ENCODE measurements at regions not wholly inside any gene's neighbourhood (a gene's known extent, or its start where the extent isn't known, plus 50 kb on each side); places are given as distances from the start of the nearest gene placed in this dataset.
A peak's percentile ranks its signal among the peaks of the same experiment; 100 is the strongest.
"Not testable (repeated sequence)": the region's sequence is repeated elsewhere in the genome, so short reads cannot be mapped to it uniquely, and the experiment has no call there.

GRCh38 chr2:226540204-226540994, 259.2 kb downstream of the IRS1 start:
- no peak overlapping the region for H3K27ac Mint-ChIP-seq (ENCODE audit: unreplicated experiment)
- H3K27me3 Mint-ChIP-seq (ENCODE audit: low read depth), result no peaks in the 10 kb centered on the region
- no peak overlapping the region for H3K4me3 Mint-ChIP-seq
- no peak for TF ChIP-seq CTCF (conservative IDR thresholded peaks at IDR 0.05)
- peaks cover 14% of the 10 kb centered on the region for H3K4me1 Mint-ChIP-seq
- H3K9me3 Mint-ChIP-seq, result peaks cover 18% of the 10 kb centered on the region
- peaks cover 3% of the 10 kb centered on the region for H3K36me3 Mint-ChIP-seq (ENCODE audit: low read depth)
- DNase-seq (ENCODE audit: low read depth, low spot score), result no peak

DNA sequence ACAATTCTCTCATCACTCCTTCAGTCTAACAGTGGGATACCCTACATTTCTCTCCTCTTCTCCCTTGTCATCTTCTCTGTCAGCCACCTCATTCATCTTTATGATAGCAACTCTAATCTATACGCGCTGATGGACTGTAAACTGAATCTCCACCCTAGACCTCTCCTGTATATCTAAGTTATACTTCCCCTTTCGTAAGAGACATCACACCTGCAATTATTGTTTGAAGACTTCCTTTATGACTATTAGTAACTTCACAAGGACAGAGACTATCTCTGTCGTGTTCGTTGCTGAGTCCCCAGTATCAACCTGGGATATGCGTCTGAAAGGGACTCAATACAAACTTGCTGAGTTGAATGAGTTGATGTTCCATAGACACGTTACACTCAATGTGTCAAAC, 263.2 kb downstream of the IRS1 start:
- Mint-ChIP-seq H3K9me3 (peaks cover 6% of the 10 kb centered on the region), H3K27ac (ENCODE audit: unreplicated experiment) (no peak overlapping the region), H3K36me3 (ENCODE audit: low read depth) (no peaks in the 10 kb centered on the region), H3K4me3 (no peak overlapping the region), H3K4me1 (peaks cover 14% of the 10 kb centered on the region), H3K27me3 (ENCODE audit: low read depth) (no peaks in the 10 kb centered on the region)
- no peak for DNase-seq (ENCODE audit: low read depth, low spot score)
- TF ChIP-seq CTCF (conservative IDR thresholded peaks at IDR 0.05), result no peak

DNA sequence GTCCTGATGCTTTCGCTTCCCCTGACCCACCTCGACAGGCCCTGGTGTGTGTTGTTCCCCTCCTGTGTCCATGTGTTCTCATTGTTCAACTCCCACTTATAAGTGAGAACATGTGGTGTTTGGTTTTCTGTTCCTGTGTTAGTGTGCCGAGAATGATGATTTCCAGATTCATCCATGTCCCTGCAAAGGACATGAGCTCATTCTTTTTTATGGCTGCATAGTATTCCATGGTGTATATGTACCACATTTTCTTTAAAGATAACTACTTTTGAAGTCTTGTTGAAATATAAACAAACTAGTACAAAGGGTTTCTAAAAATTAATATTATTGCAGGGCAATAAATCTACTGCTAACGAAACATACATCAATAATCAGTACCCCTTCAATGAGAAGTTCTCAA, 266.6 kb downstream of the IRS1 start:
- H3K27me3 Mint-ChIP-seq (ENCODE audit: low read depth); DNase-seq (ENCODE audit: low read depth, low spot score); H3K4me1 Mint-ChIP-seq; H3K36me3 Mint-ChIP-seq (ENCODE audit: low read depth); H3K27ac Mint-ChIP-seq (ENCODE audit: unreplicated experiment); H3K9me3 Mint-ChIP-seq; H3K4me3 Mint-ChIP-seq: not testable (repeated sequence)

- Mint-ChIP-seq H3K4me1 (no peaks in the 10 kb centered on the region), H3K4me3 (no peak overlapping the region), H3K27me3 (ENCODE audit: low read depth) (no peaks in the 10 kb centered on the region), H3K36me3 (ENCODE audit: low read depth) (no peaks in the 10 kb centered on the region), H3K9me3 (peaks cover 4% of the 10 kb centered on the region), H3K27ac (ENCODE audit: unreplicated experiment) (no peak overlapping the region)
- DNase-seq (ENCODE audit: low read depth, low spot score), result no peak
- TF ChIP-seq CTCF (conservative IDR thresholded peaks at IDR 0.05), result no peak
Observed at GRCh38 chr2:226531061-226531810, 268.4 kb downstream of the IRS1 start.

DNA sequence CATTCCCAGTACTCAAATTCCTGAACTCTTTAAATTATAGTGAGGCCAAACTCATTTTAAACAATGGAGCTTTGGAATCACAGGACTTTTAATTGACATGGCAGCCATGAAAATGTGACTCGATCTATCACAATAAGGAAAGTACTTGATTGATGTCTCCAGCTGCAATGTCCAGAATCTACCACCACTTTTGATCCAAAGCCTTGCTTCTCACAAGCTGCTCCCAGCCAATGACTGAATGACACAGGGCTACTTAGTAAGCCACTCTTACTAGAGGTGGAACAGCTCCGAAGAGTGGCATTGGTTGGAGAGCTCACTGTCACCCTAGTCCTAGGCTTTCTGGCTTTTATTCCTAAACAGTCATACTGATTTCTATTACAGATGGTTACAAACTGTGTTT, 270.1 kb downstream of the IRS1 start:
- no peak for TF ChIP-seq CTCF (conservative IDR thresholded peaks at IDR 0.05)
- no peak for DNase-seq (ENCODE audit: low read depth, low spot score)

DNA sequence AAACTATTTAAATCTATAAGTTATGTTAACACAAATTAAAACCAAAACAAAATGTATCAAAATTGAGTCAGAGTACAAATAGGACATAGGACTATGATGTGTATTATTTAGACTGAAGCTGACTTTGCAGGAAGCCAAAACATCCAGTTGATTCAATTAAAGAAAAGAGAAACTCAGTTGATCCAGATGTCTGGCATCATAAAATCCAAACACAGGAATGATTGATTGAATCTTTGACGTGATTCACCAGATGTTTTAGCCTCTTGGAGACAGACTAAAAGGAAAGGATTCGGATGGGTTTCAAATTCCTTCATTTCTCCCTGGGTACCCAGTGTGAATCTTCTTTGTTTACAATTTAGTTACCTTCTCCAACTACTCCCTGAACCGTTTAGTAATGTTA, 272.9 kb downstream of the IRS1 start:
- Mint-ChIP-seq H3K4me3 (no peak overlapping the region), H3K27me3 (ENCODE audit: low read depth) (no peaks in the 10 kb centered on the region), H3K4me1 (no peaks in the 10 kb centered on the region), H3K27ac (ENCODE audit: unreplicated experiment) (no peak overlapping the region), H3K36me3 (ENCODE audit: low read depth) (no peaks in the 10 kb centered on the region), H3K9me3 (peaks cover 9% of the 10 kb centered on the region)
- TF ChIP-seq CTCF (conservative IDR thresholded peaks at IDR 0.05), result no peak
- DNase-seq (ENCODE audit: low read depth, low spot score), result no peak

More for the DNA sequence above, 270.1 kb downstream of the IRS1 start:
- Mint-ChIP-seq H3K9me3 (peaks cover 7% of the 10 kb centered on the region), H3K36me3 (ENCODE audit: low read depth) (no peaks in the 10 kb centered on the region), H3K4me1 (no peaks in the 10 kb centered on the region), H3K4me3 (no peak overlapping the region), H3K27me3 (ENCODE audit: low read depth) (no peaks in the 10 kb centered on the region), H3K27ac (ENCODE audit: unreplicated experiment) (peak overlapping the region; percentile 35)
